Skeletal muscle satellite cell (primary cell): ENCODE measurements at regions not wholly inside any gene's neighbourhood (a gene's known extent, or its start where the extent isn't known, plus 50 kb on each side); places are given as distances from the start of the nearest gene placed in this dataset.

Source experiments
- H3K27me3 ChIP-seq: 2 replicates; pipeline ENCODE4 v1.7.0; 2013; ENCODE audit warnings: low read length; ENCODE audit not compliant: control insufficient read depth, insufficient read depth
- H3K36me3 ChIP-seq: 2 replicates; pipeline ENCODE4 v1.7.0; 2013; ENCODE audit warnings: mild to moderate bottlenecking, control low read depth, low read length; ENCODE audit not compliant: insufficient read depth
- H3K4me1 ChIP-seq: 2 replicates; pipeline ENCODE4 v1.7.0; 2013; ENCODE audit warnings: low read length; ENCODE audit not compliant: control insufficient read depth, insufficient read depth
- H3K4me2 ChIP-seq: 2 replicates; pipeline ENCODE4 v1.7.0; 2013; ENCODE audit warnings: mild to moderate bottlenecking, low read length
- H3K4me3 ChIP-seq: 2 replicates; pipeline ENCODE4 v1.7.0; 2013; ENCODE audit warnings: low read length
- H3K9ac ChIP-seq: 2 replicates; pipeline ENCODE4 v1.7.0; 2013; ENCODE audit warnings: mild to moderate bottlenecking, low read depth, low read length, moderate library complexity
- H3K9me3 ChIP-seq: replicated peaks from 2 replicates; pipeline ENCODE4 v1.7.0; 2013; ENCODE audit warnings: mild to moderate bottlenecking, control low read depth, low read length

DNA sequence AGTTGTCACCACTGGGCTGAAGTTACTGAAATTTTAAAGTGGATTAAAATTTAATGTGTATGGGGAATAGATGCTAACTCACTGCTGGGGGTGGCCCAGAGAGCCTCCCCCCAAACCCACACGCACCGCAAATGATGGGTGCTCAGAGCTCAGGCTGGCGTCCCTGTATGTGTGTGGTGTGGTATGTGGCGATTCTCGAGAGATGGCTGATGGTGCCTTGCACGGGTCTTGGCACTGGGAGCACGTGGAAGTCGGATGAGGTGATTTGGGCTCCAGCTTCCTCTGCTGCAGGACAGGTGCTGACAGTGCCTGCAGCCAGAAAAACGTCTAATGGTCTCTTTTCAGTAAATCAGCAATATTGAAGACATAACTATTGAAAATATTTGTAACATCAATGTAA, 1473.3 kb downstream of the TBC1D22A start:
- Histone ChIP-seq H3K36me3 (no peaks in the 10 kb centered on the region), H3K9me3 (peaks cover 9% of the 10 kb centered on the region), H3K9ac (no peak overlapping the region), H3K4me2 (no peak overlapping the region), H3K4me3 (no peak overlapping the region), H3K4me1 (no peaks in the 10 kb centered on the region), H3K27me3 (no peaks in the 10 kb centered on the region)

- Histone ChIP-seq H3K4me3 (no peak overlapping the region), H3K27me3 (no peaks in the 10 kb centered on the region), H3K9ac (no peak overlapping the region), H3K4me1 (no peaks in the 10 kb centered on the region), H3K4me2 (no peak overlapping the region), H3K9me3 (peaks cover 5% of the 10 kb centered on the region), H3K36me3 (no peaks in the 10 kb centered on the region)
These were observed 1471.6 kb downstream of the TBC1D22A start for GRCh38 chr22:48234011-48234410.

DNA sequence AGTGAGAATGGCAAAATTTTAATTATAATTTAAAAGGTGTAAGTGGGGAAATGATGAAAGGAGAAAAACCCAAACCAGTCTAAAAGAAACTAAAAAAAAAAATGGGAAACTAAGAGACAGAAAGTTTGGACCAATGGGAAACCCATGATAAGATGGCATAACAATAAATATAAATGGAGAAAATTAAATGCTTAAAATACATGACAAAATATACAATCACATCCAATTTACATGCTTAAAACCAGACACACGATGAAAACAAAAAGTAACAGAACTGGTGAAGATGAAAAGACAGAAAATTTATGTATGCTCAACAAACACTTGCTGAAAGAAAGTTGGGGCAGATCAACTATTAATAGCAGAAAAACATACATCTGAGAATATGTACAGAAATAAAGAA, 1471.1 kb downstream of the TBC1D22A start:
- Histone ChIP-seq H3K4me2 (no peak overlapping the region), H3K9ac (no peak overlapping the region), H3K9me3 (peaks cover 5% of the 10 kb centered on the region), H3K27me3 (no peaks in the 10 kb centered on the region), H3K4me3 (no peak overlapping the region), H3K4me1 (no peaks in the 10 kb centered on the region), H3K36me3 (no peaks in the 10 kb centered on the region)

DNA sequence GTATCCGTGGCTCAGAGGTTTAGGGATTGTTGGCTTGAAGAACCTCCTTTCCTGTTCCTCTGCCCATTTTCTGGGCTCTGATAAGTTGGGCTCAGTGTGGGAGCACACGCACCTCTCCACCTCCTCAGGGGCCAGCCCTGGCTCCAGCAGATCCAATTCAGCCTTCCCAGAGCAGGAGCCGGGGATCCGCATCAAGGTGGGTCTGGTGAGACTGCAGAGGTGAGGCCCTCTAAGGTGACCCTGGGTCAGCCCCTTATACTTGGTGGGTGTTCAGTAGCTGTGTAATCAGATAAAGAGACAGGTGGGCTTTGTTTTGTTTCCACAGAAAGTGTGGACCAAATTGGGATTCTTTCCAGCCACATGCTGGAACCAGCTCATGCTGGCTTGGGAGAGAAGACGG, 1466.0 kb downstream of the TBC1D22A start:
- no peak overlapping the region for H3K4me3 ChIP-seq
- no peaks in the 10 kb centered on the region for H3K27me3 ChIP-seq
- no peaks in the 10 kb centered on the region for H3K36me3 ChIP-seq

DNA sequence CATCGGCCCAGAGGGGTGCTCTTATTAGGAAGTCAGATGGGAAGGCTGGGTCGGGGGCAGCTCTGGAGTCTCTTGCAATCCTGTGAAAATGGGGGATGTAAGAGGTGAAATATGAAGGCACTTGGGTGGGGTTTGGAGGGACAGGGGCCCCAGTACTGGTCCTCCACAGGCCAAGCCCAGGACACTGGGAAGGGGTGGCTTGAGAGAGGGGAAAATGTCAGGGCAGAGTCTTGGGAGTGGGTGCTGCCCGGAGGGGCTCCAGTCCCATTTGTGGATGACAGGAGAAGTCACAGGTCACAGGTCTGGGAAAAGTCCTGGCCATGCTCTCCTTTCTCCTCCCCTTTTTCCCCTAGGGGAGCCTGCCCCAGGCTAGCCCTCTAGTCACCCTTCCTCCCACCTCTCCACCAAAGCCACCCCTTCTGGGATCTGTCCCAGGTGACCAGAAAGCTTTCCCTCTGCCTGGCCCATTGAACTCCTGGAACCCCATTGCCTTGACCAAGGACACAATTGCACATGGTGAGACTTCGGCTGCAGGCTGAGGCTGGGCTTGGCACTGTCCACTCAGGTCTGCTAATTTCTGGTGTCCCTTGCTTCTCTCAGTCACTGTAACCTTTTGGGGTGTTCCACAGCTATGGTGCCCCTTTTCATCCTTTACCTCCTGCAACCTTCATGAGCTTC, 1465.0 kb downstream of the TBC1D22A start:
- no peak overlapping the region for H3K4me2 ChIP-seq
- H3K27me3 ChIP-seq, result no peaks in the 10 kb centered on the region
- H3K4me1 ChIP-seq, result no peaks in the 10 kb centered on the region
- H3K36me3 ChIP-seq, result no peaks in the 10 kb centered on the region
- H3K9ac ChIP-seq, result no peak overlapping the region
- H3K4me3 ChIP-seq, result no peak overlapping the region
- H3K9me3 ChIP-seq, result peaks cover 37% of the 10 kb centered on the region

More for the DNA sequence above, 1466.0 kb downstream of the TBC1D22A start:
- Histone ChIP-seq H3K4me2 (no peak overlapping the region), H3K9me3 (peaks cover 29% of the 10 kb centered on the region), H3K4me1 (no peaks in the 10 kb centered on the region), H3K9ac (no peak overlapping the region)

- peaks cover 37% of the 10 kb centered on the region for H3K9me3 ChIP-seq
These were observed 1463.9 kb downstream of the TBC1D22A start for GRCh38 chr22:48226026-48227013.

DNA sequence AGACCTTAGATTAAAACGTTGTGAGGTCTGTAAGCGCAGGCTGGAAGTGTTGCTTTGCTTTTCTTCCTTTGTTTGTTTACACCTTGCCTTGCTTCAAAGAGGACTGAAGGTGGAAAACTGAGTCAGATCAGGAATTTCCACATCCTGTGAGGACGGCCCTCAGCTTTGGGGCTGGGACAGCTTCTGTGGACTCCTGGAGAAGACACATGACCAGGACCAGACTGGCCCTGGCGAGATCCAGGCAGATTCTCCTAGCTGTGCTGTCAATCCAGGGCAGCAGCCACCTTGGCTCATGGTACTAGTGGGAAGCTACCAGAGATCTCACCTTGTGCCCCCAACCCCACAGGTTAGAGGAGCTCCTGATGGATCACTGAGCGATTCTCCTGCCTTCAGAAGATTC, 1461.9 kb downstream of the TBC1D22A start:
- Histone ChIP-seq H3K4me1 (no peaks in the 10 kb centered on the region), H3K4me3 (no peak overlapping the region), H3K27me3 (no peaks in the 10 kb centered on the region), H3K9ac (no peak overlapping the region), H3K4me2 (no peak overlapping the region), H3K36me3 (no peaks in the 10 kb centered on the region), H3K9me3 (peaks cover 43% of the 10 kb centered on the region)

More at GRCh38 chr22:48226026-48227013, 1463.9 kb downstream of the TBC1D22A start:
- H3K4me1 ChIP-seq, result no peaks in the 10 kb centered on the region
- no peaks in the 10 kb centered on the region for H3K36me3 ChIP-seq
- H3K9ac ChIP-seq, result no peak overlapping the region
- H3K4me2 ChIP-seq, result no peak overlapping the region
- H3K4me3 ChIP-seq, result no peak overlapping the region
- no peaks in the 10 kb centered on the region for H3K27me3 ChIP-seq

DNA sequence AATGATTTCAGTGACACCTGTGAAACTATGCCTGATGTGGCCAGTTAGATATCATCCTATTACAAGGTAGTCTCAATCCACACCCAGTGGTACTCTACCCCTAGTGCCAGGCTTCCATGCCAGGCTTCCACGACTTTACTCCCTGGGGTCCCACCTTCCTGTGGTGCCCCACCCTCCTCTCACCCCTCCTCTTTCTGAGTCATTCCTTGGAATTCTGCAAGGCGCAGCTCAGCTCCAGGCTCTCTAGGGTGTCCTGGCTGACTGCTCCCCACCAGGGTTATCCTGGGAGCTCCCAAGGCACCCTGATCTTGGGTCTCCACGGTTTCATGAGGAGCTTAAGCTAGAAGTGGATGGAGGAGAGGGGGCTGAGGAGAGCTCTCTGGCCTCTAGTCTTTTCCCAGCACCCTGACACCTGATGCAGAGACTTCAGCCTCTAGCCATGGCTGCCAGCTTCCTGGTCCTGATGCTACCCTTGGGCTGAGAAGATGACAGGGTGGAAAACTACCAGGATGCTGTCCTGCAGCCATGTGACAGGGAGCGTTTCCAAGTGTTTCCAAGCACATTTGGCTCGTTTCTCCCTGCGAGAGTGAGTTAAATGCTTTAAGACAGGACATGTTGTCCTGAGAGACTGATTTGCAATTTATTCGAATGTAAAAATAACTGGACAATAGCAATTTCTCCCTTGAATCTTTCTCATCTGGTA, 1461.2 kb downstream of the TBC1D22A start:
- no peak overlapping the region for H3K4me3 ChIP-seq
- no peak overlapping the region for H3K9ac ChIP-seq
- no peaks in the 10 kb centered on the region for H3K4me1 ChIP-seq
- H3K27me3 ChIP-seq, result no peaks in the 10 kb centered on the region
- no peaks in the 10 kb centered on the region for H3K36me3 ChIP-seq
- H3K9me3 ChIP-seq, result peaks cover 47% of the 10 kb centered on the region
- no peak overlapping the region for H3K4me2 ChIP-seq

- H3K27me3 ChIP-seq, result no peaks in the 10 kb centered on the region
These were observed 1460.5 kb downstream of the TBC1D22A start for GRCh38 chr22:48222742-48223487.

GRCh38 chr22:48218889-48219420, 1456.5 kb downstream of the TBC1D22A start:
- H3K27me3 ChIP-seq, result no peaks in the 10 kb centered on the region
- no peak overlapping the region for H3K9ac ChIP-seq
- no peaks in the 10 kb centered on the region for H3K36me3 ChIP-seq
- no peak overlapping the region for H3K4me3 ChIP-seq
- H3K4me2 ChIP-seq, result no peak overlapping the region
- peaks cover 31% of the 10 kb centered on the region for H3K9me3 ChIP-seq
- H3K4me1 ChIP-seq, result no peaks in the 10 kb centered on the region

More at GRCh38 chr22:48222742-48223487, 1460.5 kb downstream of the TBC1D22A start:
- no peak overlapping the region for H3K4me3 ChIP-seq
- no peak overlapping the region for H3K4me2 ChIP-seq
- no peaks in the 10 kb centered on the region for H3K36me3 ChIP-seq
- no peaks in the 10 kb centered on the region for H3K4me1 ChIP-seq
- H3K9ac ChIP-seq, result no peak overlapping the region
- H3K9me3 ChIP-seq, result peaks cover 44% of the 10 kb centered on the region
